ENCODE measurements at regions not wholly inside any gene's neighbourhood (a gene's known extent, or its start where the extent isn't known, plus 50 kb on each side); places are given as distances from the start of the nearest gene placed in this dataset.

DNA sequence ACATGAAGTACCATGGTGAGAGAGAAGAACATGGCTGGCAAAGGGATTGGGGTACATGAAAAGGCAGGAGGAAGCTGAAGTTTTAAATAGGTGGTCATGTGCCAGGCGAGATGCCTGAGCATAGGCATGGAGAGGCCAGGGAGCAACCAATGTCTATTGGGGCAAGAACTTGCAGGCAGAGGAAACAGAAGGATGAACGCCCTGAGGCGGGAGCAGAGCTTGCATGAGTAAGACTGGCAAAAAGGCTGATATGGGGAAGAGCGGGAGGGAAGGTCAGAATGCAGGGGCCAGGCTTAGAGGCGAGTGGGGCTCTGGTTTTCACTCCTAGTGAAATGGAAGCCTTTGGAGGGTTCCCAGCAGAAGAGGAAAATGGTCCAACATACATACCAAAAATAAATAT is 52.5 kb upstream of the VSTM5 start:
- ATAC-seq (no peak), DNase-seq (no peak)
- no peaks in the 10 kb centered on the region for H3K9me3 ChIP-seq
- TF ChIP-seq, protein P1, sequence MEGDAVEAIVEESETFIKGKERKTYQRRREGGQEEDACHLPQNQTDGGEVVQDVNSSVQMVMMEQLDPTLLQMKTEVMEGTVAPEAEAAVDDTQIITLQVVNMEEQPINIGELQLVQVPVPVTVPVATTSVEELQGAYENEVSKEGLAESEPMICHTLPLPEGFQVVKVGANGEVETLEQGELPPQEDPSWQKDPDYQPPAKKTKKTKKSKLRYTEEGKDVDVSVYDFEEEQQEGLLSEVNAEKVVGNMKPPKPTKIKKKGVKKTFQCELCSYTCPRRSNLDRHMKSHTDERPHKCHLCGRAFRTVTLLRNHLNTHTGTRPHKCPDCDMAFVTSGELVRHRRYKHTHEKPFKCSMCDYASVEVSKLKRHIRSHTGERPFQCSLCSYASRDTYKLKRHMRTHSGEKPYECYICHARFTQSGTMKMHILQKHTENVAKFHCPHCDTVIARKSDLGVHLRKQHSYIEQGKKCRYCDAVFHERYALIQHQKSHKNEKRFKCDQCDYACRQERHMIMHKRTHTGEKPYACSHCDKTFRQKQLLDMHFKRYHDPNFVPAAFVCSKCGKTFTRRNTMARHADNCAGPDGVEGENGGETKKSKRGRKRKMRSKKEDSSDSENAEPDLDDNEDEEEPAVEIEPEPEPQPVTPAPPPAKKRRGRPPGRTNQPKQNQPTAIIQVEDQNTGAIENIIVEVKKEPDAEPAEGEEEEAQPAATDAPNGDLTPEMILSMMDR (IDR thresholded peaks at IDR 0.05): no peak
- TF ChIP-seq POLR2A (IDR thresholded peaks at IDR 0.05): no peak
- intact Hi-C loops (cut with DNase I): no loop called here
- H3K27me3 ChIP-seq: no peaks in the 10 kb centered on the region
- H3K27ac ChIP-seq: no peak overlapping the region
- WGBS, 4 donors: 57 to 72% (median 62%) methylated on average over 5 of the region's 5 CpGs
- H3K36me3 ChIP-seq: no peaks in the 10 kb centered on the region
- no peaks in the 10 kb centered on the region for H3K4me1 ChIP-seq
- H3K4me3 ChIP-seq: no peak overlapping the region

GRCh38 chr11:93903989-93904388 is 53.6 kb upstream of the VSTM5 start:
- no peaks in the 10 kb centered on the region for H3K27me3 ChIP-seq
- H3K9me3 ChIP-seq: no peaks in the 10 kb centered on the region
- H3K4me1 ChIP-seq: no peaks in the 10 kb centered on the region
- no peak overlapping the region for H3K4me3 ChIP-seq
- WGBS, 4 donors: 49 to 63% (median 55%) methylated on average over 5 to 6 of the region's 6 CpGs
- intact Hi-C loops (cut with DNase I): no loop called here
- H3K27ac ChIP-seq: no peak overlapping the region
- ATAC-seq (no peak), DNase-seq (no peak)
- H3K36me3 ChIP-seq: no peaks in the 10 kb centered on the region
- TF ChIP-seq, protein P1 (IDR thresholded peaks at IDR 0.05): no peak
- TF ChIP-seq POLR2A (IDR thresholded peaks at IDR 0.05): no peak

GRCh38 chr11:93904716-93905115 is 54.3 kb upstream of the VSTM5 start:
- no peak for ATAC-seq
- DNase-seq: no peak
- Histone ChIP-seq H3K36me3 (no peaks in the 10 kb centered on the region), H3K4me3 (no peak overlapping the region), H3K27ac (no peak overlapping the region), H3K4me1 (no peaks in the 10 kb centered on the region), H3K9me3 (no peaks in the 10 kb centered on the region), H3K27me3 (no peaks in the 10 kb centered on the region)
- TF ChIP-seq, protein P1 (IDR thresholded peaks at IDR 0.05): no peak
- TF ChIP-seq POLR2A (IDR thresholded peaks at IDR 0.05): no peak
- intact Hi-C loops (cut with DNase I): no loop called here
- 52 to 66% (median 60%) methylated on average over 2 of the region's 2 CpGs for WGBS, 4 donors

- DNase-seq (no peak), ATAC-seq (no peak)
- WGBS, 4 donors: 55 to 59% (median 58%) methylated on average over 3 of the region's 3 CpGs
- Histone ChIP-seq H3K4me3 (no peak overlapping the region), H3K9me3 (no peaks in the 10 kb centered on the region), H3K4me1 (no peaks in the 10 kb centered on the region), H3K27ac (no peak overlapping the region), H3K27me3 (no peaks in the 10 kb centered on the region), H3K36me3 (no peaks in the 10 kb centered on the region)
- TF ChIP-seq POLR2A (IDR thresholded peaks at IDR 0.05): no peak
- TF ChIP-seq, protein P1 (IDR thresholded peaks at IDR 0.05): no peak
- intact Hi-C loops (cut with DNase I): no loop called here
Measured at GRCh38 chr11:93905384-93905783, 55.0 kb upstream of the VSTM5 start.

Measured in heart left ventricle (tissue), 16 donors.